GM10266 (cell line): ENCODE measurements at regions not wholly inside any gene's neighbourhood (a gene's known extent, or its start where the extent isn't known, plus 50 kb on each side); places are given as distances from the start of the nearest gene placed in this dataset.

Experiments
- DNase-seq: peaks from one replicate; pipeline ENCODE4 v3.0.0; 2012; ENCODE audit errors: extremely low spot score
- TF ChIP-seq, protein P1 (sequence below): IDR thresholded peaks from 2 replicates; pipeline ENCODE4 v1.5.1; 2012; ENCODE audit warnings: mild to moderate bottlenecking, low read depth; ENCODE audit not compliant: control insufficient read depth, insufficient read depth; ENCODE audit errors: missing control alignments

GRCh38 chr11:115874843-115875242 lies 370.6 kb upstream of the CADM1 start:
- TF ChIP-seq, protein P1, sequence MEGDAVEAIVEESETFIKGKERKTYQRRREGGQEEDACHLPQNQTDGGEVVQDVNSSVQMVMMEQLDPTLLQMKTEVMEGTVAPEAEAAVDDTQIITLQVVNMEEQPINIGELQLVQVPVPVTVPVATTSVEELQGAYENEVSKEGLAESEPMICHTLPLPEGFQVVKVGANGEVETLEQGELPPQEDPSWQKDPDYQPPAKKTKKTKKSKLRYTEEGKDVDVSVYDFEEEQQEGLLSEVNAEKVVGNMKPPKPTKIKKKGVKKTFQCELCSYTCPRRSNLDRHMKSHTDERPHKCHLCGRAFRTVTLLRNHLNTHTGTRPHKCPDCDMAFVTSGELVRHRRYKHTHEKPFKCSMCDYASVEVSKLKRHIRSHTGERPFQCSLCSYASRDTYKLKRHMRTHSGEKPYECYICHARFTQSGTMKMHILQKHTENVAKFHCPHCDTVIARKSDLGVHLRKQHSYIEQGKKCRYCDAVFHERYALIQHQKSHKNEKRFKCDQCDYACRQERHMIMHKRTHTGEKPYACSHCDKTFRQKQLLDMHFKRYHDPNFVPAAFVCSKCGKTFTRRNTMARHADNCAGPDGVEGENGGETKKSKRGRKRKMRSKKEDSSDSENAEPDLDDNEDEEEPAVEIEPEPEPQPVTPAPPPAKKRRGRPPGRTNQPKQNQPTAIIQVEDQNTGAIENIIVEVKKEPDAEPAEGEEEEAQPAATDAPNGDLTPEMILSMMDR = no peak
- no peak for DNase-seq

DNA sequence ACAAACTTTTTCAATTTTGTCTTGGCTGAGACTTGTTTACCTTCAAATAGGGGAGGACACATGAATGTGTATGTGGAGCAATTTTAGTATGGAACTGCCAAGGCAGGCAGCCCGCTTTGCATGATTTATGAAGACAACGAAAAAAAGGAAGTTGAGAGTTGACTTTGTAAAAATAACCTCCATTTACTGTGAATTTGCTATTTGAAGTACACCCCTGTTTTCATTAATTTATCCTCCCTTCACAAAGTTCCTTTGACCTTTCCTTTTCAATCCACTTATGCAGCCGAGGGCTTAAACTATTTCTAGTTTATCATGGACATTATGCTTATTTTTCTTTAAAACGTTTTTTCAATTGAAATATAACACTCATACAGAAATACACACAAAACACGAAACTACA lies 369.6 kb upstream of the CADM1 start:
- DNase-seq = no peak
- TF ChIP-seq, protein P1 = no peak

DNA sequence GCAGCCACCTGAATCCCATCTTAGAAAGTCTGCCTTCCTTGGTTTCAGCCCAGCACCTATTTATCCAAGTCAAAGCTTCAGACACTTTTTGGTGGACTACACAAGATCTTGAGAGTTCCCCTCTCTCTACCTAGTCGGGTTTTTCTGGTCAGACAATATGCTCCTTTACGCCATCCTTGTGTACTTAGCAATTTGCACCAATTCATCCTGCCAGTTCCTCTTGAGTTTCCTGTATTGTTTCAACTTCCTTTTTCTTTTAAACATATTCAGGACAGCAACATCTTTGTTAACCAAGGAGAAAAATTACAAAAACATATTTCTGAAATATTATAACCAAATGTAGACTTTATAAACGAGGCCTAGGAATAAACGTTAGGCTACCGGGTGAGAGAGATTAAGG lies 368.2 kb upstream of the CADM1 start:
- TF ChIP-seq, protein P1 = no peak
- no peak for DNase-seq

- peak; percentile 28 for DNase-seq
- TF ChIP-seq, protein P1 = no peak
Measured at GRCh38 chr11:115871161-115871760, 367.0 kb upstream of the CADM1 start.

DNA sequence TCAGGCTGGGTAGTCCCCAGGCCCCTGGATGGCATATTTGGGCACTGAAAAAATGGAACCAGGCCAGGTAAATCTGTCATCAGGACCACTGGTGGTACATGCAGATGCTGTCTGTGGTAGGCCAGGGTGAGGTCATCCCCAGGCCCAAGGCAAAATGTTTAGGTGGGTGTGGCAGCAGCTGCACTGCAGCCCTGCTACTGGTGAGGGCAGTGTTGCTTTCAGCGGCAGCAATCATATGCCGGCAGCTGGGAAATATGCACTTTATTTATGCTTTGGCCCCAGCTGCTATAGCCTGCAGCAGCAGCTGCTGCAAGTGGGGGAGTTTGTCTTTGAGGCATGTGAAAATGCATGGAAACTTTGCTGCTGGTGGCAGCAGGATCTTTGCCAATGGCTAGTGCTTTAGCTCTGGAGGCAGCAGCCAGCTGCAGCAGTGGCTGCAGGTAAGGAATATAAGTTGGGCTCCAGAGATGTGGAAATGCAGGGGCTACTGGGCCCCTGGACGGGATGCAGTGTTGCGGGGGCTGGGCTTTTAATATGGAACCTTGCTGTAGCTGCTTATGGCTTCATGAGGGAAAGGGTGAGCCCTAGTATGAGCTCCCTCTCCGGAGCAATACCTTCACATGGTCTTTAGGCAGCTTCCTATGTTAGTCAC lies 365.7 kb upstream of the CADM1 start:
- TF ChIP-seq, protein P1 = peak; percentile 76
- peak; percentile 52 for DNase-seq

GRCh38 chr11:115869131-115869530 lies 364.9 kb upstream of the CADM1 start:
- no peak for DNase-seq

DNA sequence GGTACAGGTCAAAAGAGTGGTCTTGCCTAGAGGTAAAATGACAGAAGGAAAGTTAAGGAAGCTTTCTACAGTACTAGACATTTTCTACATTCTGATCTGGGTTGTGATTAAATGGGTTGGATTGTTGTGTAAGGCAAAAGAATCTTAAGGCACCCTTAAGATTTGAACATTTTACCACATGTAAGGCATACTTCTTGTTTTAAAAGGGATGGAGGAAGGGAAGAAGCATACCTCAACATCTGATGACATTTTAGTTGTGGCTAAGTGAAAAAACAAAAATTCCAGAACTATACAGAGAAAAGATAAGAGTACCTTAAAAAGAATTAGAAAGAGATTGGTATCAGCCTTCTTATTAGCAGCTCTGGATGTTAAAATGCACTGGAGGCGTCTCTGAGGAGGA lies 356.0 kb upstream of the CADM1 start:
- TF ChIP-seq, protein P1 = no peak
- DNase-seq = no peak

More at GRCh38 chr11:115869131-115869530, 364.9 kb upstream of the CADM1 start:
- TF ChIP-seq, protein P1 = no peak
